Posterior vena cava (tissue), 2 donors: ENCODE measurements at regions not wholly inside any gene's neighbourhood (a gene's known extent, or its start where the extent isn't known, plus 50 kb on each side); places are given as distances from the start of the nearest gene placed in this dataset.

ENCODE experiments used
- DNase-seq: peaks from one replicate; pipeline ENCODE4 v3.0.0-alpha.2; 2020; ENCODE audit warnings: low spot score
- intact Hi-C, 2 donors: fragments of 100-400 bp; cut with DNase I; formaldehyde crosslinking; loops; one replicate each; pipeline versions ENCODE4 v1.14.1 to v1.14.2; 2022 to 2023
- donor health status: DM: yes; HTN: yes; CAD: no.
- donor health status: DM: yes; HTN: yes; CAD: no.

DNA sequence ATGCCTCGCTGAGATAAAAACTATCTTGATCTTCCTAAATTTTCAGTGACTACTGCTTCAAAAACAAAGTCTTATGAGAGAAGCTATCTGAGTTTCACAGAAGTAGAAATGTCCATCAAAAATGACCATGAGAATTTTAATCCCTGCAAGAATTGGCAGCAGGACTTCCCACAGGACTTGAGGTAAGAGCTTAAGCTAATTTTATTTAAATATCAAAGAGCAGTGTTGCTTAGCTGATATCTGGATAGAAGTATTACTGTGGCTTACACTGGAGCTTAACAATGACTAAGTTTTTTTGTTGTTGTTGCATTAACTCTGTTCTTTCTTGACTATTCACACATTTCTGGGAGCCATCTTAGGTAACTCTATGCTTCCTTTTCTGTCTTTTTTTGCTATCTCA, 60.8 kb upstream of the EPHA3 start:
- intact Hi-C loops = no loop called here
- no peak for DNase-seq

DNA sequence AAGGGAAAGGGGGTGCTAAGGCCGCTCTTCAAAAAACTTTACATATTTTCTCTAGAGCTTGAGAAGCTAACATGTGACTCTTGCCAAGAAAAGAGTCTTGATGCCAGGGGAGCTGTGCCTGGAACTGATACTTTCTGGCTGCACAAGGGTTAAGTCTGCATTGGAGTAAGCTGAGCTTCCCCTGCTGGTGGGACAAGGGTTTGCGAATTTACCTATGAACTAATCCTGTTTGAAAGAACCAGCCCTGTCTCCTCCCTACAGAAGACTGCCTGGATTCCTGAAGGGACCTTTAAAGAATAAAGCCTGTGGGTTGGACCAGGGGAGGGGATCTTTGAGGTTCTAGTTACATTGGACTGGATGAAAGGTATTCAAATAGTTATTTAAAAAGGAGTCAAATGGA, 58.3 kb upstream of the EPHA3 start:
- intact Hi-C loops = no loop called here

DNA sequence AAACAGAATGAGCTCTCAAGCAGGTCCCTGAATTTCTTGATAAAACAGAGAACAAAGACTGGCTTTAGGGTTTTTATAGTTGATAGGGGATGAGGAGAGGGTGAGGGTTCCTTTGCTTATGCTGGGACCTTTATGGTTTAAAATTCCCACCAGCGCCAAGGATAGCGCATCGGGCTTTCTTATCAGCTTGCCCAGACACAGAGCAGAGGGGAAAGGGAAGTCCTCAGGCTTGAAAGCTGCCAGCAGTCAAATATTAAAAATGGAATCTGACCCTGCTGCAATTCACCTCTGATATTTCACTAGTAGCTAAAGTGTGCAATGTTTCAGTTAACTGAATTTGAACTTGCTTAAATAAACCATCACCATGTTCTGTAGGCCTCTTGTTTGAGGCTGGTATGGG, 55.0 kb upstream of the EPHA3 start:
- intact Hi-C loops = no loop called here
- no peak for DNase-seq

More for the DNA sequence above, 58.3 kb upstream of the EPHA3 start:
- DNase-seq = no peak

DNA sequence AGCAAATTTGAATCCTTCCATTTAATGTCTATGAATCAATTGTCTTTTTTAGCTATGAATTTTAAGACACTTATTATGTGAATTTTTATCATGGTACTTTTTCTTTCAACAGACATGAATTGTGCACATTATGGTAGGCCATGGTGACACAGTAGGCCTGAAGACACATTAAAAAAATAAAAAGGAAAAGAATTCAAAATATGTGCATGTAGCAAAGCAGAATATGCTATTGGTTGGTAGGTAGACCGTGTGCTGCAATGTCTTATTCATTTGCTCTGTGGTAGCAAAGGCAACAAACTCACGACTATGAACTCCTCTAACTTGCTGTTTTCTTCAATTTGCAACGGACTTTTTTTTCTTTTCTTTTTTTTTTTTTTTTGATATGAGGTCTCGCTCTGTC, 50.0 kb upstream of the EPHA3 start:
- intact Hi-C loops = no loop called here

More for the DNA sequence above, 50.0 kb upstream of the EPHA3 start:
- DNase-seq = no peak
